ENCODE measurements at regions not wholly inside any gene's neighbourhood (a gene's known extent, or its start where the extent isn't known, plus 50 kb on each side); places are given as distances from the start of the nearest gene placed in this dataset.

DNA sequence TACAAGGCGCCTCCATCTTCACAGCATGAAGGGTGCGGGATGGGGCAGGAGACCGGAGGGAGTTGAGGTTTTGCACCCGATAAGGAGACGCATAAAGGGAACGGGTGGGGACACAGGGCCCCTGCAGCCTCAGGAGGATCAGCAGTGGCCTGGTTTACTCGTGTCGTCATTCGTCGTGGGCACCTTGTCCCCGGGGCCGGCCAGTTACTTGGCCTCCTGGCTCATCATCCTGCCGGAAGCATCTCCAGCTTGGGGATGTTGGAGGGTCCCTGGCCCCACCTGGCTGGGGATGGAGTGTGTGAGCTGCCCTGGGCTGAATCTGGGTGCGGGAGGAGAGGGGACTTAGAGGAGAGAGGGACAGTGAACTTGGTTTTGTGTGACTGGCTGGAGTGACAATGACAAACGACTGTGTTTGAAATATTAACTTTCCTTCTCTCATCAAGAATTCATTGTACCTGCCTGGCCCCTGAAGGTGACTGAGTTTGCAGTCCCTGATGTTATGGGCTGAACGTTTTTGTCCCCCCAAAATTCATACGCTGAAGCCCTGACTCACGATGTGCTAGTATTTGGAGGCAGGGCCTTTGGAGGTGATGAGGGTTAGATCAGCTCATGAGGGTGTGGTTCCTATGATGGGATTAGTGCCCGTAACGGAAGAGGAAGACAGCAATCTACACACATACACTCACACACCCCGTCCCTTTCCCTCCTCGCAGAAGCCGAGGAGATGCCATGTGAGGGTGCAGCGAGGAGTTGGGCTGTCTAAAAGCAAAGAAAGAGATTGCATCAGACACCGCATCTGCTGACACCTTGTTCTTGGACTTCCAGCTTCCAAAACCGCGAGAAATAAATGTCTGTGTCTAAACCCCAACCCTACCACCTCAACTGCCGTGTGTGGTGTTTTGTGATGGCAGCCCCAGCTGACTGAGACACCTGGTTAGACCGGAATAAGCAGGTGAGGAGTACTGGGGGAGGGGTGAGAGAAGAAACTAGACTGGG is 65.0 kb upstream of the MAP3K4 start:
- Mint-ChIP-seq H3K4me1 (no peaks in the 10 kb centered on the region), H3K36me3 (ENCODE audit: low read depth) (no peaks in the 10 kb centered on the region), H3K27ac (no peak overlapping the region), H3K9me3 (no peaks in the 10 kb centered on the region), H3K27me3 (peaks cover 33% of the 10 kb centered on the region), H3K4me3 (no peak overlapping the region)
- DNase-seq (no peak), ATAC-seq (no peak)

DNA sequence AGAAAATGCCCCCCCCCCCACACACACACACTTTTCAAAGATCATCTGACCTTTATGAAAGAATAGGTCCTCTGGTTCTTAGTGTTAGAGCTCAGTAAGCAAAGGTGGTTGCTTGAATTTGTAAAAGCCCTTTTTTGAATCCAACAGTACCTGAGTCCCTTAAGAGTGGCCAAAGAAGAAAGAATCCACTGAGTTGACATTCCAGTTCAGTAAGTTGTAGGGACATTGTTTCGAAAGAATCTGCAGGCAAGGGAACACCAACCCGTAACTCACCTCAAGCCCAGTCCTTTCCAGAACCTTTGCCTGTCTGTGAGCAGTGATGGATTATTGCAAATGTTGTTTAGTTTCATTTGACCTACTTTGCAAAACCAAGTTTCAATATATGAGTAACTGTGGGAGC is 64.2 kb upstream of the MAP3K4 start:
- DNase-seq (no peak), ATAC-seq (no peak)
- H3K36me3 Mint-ChIP-seq (ENCODE audit: low read depth) = no peaks in the 10 kb centered on the region
- H3K27me3 Mint-ChIP-seq = peaks cover 36% of the 10 kb centered on the region
- H3K4me3 Mint-ChIP-seq = no peak overlapping the region
- no peaks in the 10 kb centered on the region for H3K4me1 Mint-ChIP-seq
- H3K9me3 Mint-ChIP-seq = no peaks in the 10 kb centered on the region
- H3K27ac Mint-ChIP-seq = no peak overlapping the region

DNA sequence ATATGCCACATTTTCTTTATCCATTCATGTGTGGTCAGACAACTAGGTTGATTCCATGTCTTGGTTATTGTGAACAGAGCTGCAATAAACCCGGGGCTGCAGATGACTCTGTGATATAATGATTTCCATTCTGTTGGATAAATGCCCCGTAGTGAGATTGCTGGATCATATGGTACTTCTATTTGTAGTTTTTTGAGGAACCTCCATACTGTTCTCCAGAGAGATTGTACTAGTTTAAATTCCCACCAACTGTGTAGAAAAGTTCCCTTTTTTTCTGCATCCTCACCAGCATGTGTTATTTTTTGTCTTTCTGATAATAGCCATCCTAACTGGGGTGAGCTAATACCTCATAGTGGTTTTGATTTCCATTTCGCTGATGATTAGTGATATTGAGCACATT is 62.2 kb upstream of the MAP3K4 start:
- no peaks in the 10 kb centered on the region for H3K9me3 Mint-ChIP-seq
- H3K27ac Mint-ChIP-seq = no peak overlapping the region
- ATAC-seq = no peak
- DNase-seq = no peak
- H3K27me3 Mint-ChIP-seq = peaks cover 40% of the 10 kb centered on the region
- H3K4me3 Mint-ChIP-seq = no peak overlapping the region
- no peaks in the 10 kb centered on the region for H3K4me1 Mint-ChIP-seq
- H3K36me3 Mint-ChIP-seq (ENCODE audit: low read depth) = no peaks in the 10 kb centered on the region

DNA sequence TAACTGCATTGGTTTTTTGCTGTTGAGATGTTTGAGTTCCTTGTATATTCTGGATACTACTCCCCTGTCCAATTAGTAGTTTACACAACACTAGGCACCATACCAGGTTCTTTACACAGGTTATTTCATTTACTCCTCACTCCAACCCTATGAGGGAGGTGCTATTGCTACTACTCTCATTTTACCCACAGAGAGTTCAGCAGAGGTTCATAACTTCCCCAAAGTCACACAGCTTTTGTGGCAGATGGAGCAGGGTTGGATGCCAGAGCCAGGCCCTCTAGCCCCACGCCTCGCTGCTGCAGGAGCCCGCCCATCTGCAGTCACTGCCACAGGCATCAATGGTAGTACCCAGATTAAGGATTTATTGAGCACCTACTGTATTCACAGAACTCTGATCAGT is 61.7 kb upstream of the MAP3K4 start:
- no peak overlapping the region for H3K4me3 Mint-ChIP-seq
- H3K9me3 Mint-ChIP-seq = no peaks in the 10 kb centered on the region
- no peak overlapping the region for H3K27ac Mint-ChIP-seq
- H3K27me3 Mint-ChIP-seq = peaks cover 40% of the 10 kb centered on the region
- no peak for DNase-seq
- ATAC-seq = no peak
- H3K4me1 Mint-ChIP-seq = no peaks in the 10 kb centered on the region
- no peaks in the 10 kb centered on the region for H3K36me3 Mint-ChIP-seq (ENCODE audit: low read depth)

DNA sequence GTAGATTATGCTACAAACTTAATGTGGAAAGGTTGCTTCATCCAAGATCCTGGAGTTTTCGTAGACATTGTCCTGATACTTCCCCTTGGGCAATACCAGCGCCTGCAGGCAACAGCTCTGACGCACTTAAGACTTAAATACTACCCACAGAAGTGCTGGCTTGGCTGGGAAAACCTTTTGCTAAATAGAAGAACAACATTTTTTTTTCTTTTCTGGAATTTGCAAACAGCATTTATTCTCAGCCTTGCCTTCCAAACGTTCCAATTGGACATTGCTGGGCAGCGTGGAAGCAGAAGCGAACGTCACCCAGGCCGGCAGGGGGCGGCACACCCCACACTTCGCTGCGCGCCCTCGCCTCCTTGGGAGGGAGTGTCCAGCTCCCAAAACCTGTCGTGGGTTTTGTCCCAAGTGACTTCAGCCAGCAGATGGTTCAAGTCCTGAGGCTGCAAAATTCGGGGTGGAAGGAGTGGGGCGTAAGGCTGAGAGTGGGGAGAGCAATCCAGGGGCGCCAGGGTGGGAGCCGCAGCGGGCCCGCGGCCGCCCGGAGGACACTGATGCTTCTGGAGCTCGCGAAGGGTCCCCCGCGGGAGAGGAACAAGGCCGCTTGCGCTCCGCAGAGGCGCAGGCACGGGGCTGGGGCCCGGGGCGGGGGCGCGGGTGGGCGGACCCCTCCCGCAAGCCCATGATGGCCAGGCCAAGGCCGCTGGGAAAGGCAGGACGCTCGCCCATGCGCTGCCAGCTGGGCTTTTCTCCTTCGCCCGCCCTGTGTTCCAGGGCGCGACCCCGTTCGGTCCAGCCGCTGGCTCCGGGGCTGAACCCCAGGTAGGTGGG is 60.8 kb upstream of the MAP3K4 start:
- Mint-ChIP-seq H3K9me3 (no peaks in the 10 kb centered on the region), H3K36me3 (ENCODE audit: low read depth) (no peaks in the 10 kb centered on the region), H3K27ac (no peak overlapping the region), H3K4me3 (peak overlapping the region; percentile 24), H3K4me1 (no peaks in the 10 kb centered on the region), H3K27me3 (peaks cover 38% of the 10 kb centered on the region)
- peak; percentile 71 for DNase-seq
- peak; percentile 73 for ATAC-seq

DNA sequence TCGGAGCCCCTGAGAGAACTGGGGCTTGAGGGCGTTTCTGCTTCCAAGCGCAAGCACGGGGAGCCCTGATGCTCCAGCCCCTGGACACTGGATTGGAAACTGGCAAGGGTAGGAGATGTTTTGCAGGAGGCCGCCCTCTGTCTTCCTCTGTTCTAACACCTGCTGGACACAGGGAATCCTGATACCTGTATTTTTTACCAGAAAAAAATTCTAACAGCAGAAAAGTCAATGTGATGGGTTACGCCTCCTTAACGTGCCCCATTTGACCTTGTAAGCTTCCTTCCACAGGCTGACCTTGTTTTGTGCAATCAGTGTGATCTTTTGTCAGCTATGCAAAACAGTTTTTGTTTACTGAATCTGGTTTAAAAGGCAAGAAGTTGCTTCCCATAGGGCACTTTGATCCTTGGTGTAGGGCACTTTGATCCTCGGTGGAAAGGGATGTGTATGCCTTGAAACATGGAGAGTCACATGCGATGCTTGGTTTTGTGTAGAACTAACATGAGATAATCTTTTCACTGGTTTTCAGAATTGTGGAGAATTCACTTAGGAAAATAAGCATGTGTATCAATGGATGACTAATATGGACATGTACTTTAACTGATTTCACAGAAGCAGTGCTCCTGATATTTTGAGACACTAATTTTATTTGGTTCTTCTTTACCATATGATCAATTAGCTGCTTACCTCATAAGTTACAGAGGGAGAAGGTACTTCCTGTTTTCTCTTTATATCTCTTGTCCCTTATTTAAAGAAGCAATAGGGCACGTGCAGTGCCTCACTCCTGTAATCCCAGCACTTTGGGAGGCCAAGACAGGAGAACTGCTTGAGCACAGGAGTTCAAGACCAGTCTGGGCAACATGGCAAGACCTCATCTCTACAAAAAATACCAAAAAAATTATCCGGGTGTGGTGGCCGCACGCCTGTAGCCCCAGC is 59.9 kb upstream of the MAP3K4 start:
- Mint-ChIP-seq H3K4me1 (no peaks in the 10 kb centered on the region), H3K9me3 (no peaks in the 10 kb centered on the region), H3K27me3 (peaks cover 37% of the 10 kb centered on the region), H3K4me3 (no peak overlapping the region), H3K36me3 (ENCODE audit: low read depth) (no peaks in the 10 kb centered on the region), H3K27ac (no peak overlapping the region)
- DNase-seq (no peak), ATAC-seq (no peak)

DNA sequence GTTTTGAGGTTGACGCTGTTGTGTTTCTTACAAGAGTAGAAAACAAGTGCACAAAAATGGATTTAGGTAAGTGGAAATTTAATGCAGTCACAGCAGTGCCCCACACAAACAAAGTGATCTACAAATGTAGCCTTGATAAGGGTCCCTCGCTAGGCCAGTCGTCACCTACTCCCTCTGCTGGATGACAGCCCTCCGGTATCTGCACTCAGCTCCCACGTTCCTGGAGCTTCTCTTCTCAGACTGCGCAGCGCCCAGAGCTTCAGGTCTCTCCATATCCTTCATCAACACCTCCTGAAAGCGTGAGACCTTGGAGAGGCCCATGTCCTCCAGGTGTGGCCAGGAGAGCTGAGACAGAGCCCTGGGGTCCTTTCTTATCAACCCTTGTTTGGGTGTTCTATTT is 58.3 kb upstream of the MAP3K4 start:
- Mint-ChIP-seq H3K27me3 (peaks cover 42% of the 10 kb centered on the region), H3K9me3 (no peaks in the 10 kb centered on the region)
- DNase-seq = no peak

DNA sequence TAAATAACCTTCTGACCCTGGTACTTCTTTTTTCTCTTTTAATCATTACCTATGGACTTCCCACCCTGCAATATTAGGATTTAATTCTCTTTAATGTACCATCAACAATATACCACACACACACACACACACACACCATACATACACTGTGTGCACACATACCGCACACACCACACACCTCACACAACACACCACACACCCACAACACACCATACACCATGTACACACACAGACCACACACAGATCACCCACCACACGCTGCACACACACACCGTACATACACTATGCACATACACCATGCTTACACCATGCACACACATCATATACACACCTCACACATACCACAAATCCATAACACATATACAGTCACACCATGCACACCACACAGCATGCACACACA is 57.4 kb upstream of the MAP3K4 start:
- Mint-ChIP-seq H3K4me3 (no peak overlapping the region), H3K36me3 (ENCODE audit: low read depth) (no peaks in the 10 kb centered on the region), H3K27ac (no peak overlapping the region), H3K27me3 (peaks cover 45% of the 10 kb centered on the region), H3K4me1 (no peaks in the 10 kb centered on the region), H3K9me3 (no peaks in the 10 kb centered on the region)
- no peak for ATAC-seq
- DNase-seq = no peak

More for the DNA sequence above, 58.3 kb upstream of the MAP3K4 start:
- Mint-ChIP-seq H3K4me1 (no peaks in the 10 kb centered on the region), H3K27ac (no peak overlapping the region), H3K4me3 (no peak overlapping the region), H3K36me3 (ENCODE audit: low read depth) (no peaks in the 10 kb centered on the region)
- ATAC-seq = no peak

DNA sequence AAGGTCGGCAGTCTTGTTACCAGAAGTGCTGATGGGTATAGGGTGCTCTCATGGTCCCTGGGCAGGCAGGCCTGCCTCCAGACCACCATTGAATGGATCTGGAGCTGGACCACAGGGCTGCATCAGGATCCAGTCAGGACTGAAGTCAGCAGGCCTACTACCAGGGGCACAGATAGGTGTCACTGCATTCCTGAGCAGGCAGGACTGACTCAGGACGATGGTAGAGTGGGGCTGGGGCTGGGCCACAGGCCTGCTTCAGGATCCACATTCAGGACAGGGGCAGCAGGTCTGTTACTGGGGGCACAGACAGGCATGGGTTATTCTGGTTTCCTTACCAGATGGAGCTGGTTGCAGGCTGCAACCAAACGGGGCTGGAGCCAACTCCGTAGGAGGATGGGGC is 51.4 kb upstream of the MAP3K4 start:
- no peak overlapping the region for H3K27ac Mint-ChIP-seq
- no peak for ATAC-seq
- H3K36me3 Mint-ChIP-seq (ENCODE audit: low read depth) = no peaks in the 10 kb centered on the region
- DNase-seq = no peak
- no peaks in the 10 kb centered on the region for H3K9me3 Mint-ChIP-seq
- H3K27me3 Mint-ChIP-seq = peaks cover 28% of the 10 kb centered on the region
- no peak overlapping the region for H3K4me3 Mint-ChIP-seq
- no peaks in the 10 kb centered on the region for H3K4me1 Mint-ChIP-seq

All from activated naive CD8-positive, alpha-beta T cell treated with anti-CD3 and anti-CD28 coated beads, Interleukin-2, amount 50 U/mL, for 24 hours (primary cell).